KMS-11 (cell line): ENCODE measurements at regions not wholly inside any gene's neighbourhood (a gene's known extent, or its start where the extent isn't known, plus 50 kb on each side); places are given as distances from the start of the nearest gene placed in this dataset.

Experiments
- H2AFZ ChIP-seq: fragments of 200-600 bp; sonication (generic); 2 replicates; pipeline ENCODE4 v1.6.1; 2016; ENCODE audit warnings: antibody characterized with exemption, mixed run types, low read depth
- H3K27ac ChIP-seq: fragments of 200-600 bp; sonication (generic); 2 replicates; pipeline ENCODE4 v1.6.1; 2016; ENCODE audit warnings: mild to moderate bottlenecking, mixed run types
- H3K27me3 ChIP-seq: fragments of 200-600 bp; sonication (generic); 2 replicates; pipeline ENCODE4 v1.6.1; 2017; ENCODE audit warnings: mild to moderate bottlenecking, low read depth, mixed run types, moderate library complexity; ENCODE audit not compliant: insufficient read depth
- H3K36me3 ChIP-seq: fragments of 200-600 bp; sonication (generic); 2 replicates; pipeline ENCODE4 v1.6.1; 2017; ENCODE audit warnings: mild to moderate bottlenecking, mixed run types; ENCODE audit not compliant: insufficient read depth
- H3K4me1 ChIP-seq: fragments of 200-600 bp; sonication (generic); 2 replicates; pipeline ENCODE4 v1.6.1; 2016; ENCODE audit warnings: mild to moderate bottlenecking, low read depth, mixed run types; ENCODE audit not compliant: poor library complexity, severe bottlenecking
- H3K4me2 ChIP-seq: fragments of 200-600 bp; sonication (generic); 2 replicates; pipeline ENCODE4 v1.7.0; 2016; ENCODE audit warnings: mild to moderate bottlenecking, mixed run types
- H3K4me3 ChIP-seq: fragments of 200-600 bp; sonication (generic); IDR thresholded peaks from 2 replicates; pipeline ENCODE4 v1.6.1; 2017; ENCODE audit warnings: low read depth, low read length, mixed read lengths; ENCODE audit not compliant: insufficient read depth
- H3K79me2 ChIP-seq: fragments of 200-600 bp; sonication (generic); 2 replicates; pipeline ENCODE4 v1.6.1; 2016; ENCODE audit warnings: low read depth, mixed run types; ENCODE audit not compliant: insufficient read depth
- H3K9ac ChIP-seq: fragments of 200-600 bp; sonication (generic); 2 replicates; pipeline ENCODE4 v1.6.1; 2016; ENCODE audit warnings: mild to moderate bottlenecking, mixed run types
- H4K20me1 ChIP-seq: fragments of 200-600 bp; sonication (generic); 2 replicates; pipeline ENCODE4 v1.6.1; 2016; ENCODE audit warnings: mild to moderate bottlenecking, mixed run types; ENCODE audit not compliant: insufficient read depth
- CTCF ChIP-seq: fragments of 200-600 bp; sonication (generic); conservative IDR thresholded peaks from 2 replicates; pipeline ENCODE4 v1.6.1; 2017; ENCODE audit warnings: low read depth, mild to moderate bottlenecking, antibody characterized with exemption, low read length, moderate library complexity, mixed read lengths

- H3K36me3 ChIP-seq, result no peaks in the 10 kb centered on the region
- no peak overlapping the region for H3K9ac ChIP-seq
- no peaks in the 10 kb centered on the region for H3K27me3 ChIP-seq
- H3K4me3 ChIP-seq, result no peak overlapping the region
- no peaks in the 10 kb centered on the region for H3K79me2 ChIP-seq
- H3K27ac ChIP-seq, result no peak overlapping the region
- H3K4me2 ChIP-seq, result no peak overlapping the region
- no peak for TF ChIP-seq CTCF
- H2AFZ ChIP-seq, result no peak overlapping the region
- no peaks in the 10 kb centered on the region for H4K20me1 ChIP-seq
- no peaks in the 10 kb centered on the region for H3K4me1 ChIP-seq
Measured at GRCh38 chr6:22146678-22146930, 150.2 kb downstream of the PRL start.

GRCh38 chr6:22146931-22147701 is 149.7 kb downstream of the PRL start:
- Histone ChIP-seq H3K4me3 (no peak overlapping the region), H2AFZ (no peak overlapping the region), H3K36me3 (no peaks in the 10 kb centered on the region), H3K79me2 (no peaks in the 10 kb centered on the region), H4K20me1 (no peaks in the 10 kb centered on the region), H3K27me3 (no peaks in the 10 kb centered on the region), H3K27ac (no peak overlapping the region), H3K4me2 (no peak overlapping the region), H3K9ac (no peak overlapping the region), H3K4me1 (no peaks in the 10 kb centered on the region)
- no peak for TF ChIP-seq CTCF

DNA sequence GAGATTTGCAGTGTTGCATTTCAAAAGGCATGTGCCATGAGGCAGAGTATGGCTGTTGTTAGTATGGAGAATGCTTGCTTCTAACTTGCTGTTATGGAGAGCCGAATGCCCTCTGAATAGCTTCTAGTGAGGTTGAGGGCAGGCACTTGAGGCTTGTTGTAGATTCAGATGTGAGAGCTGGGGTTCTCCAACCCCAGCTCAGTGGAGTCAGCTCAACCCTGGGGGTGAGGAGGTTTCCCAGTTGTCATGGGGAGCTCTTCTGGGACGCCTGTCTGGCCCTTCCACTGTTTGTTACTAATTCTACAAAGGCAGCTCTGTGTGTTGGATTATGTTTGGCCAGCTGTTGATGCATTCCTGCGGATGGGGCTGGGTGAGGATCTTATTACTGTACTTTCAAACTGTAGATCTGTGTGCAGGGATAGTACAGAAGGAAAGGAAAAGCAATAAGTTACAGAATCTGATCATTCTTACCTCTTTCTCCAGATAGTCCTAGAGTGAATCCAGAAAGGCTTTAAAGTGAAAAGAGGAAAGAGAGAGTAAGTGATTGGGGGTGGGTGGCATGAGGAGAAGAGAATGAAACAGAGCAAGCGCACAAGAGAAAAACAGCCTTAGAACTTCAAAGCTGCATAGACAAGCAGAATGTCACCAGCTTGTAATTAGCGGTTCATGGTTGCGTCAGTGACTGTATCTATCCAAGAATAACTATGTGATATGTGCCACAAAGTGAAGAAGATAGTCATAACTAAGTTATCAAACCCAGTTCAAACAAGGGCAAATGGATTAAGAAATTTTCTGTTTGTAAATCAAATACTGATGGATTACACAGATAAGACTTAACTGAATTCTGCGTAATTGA is 148.7 kb downstream of the PRL start:
- H3K36me3 ChIP-seq, result no peaks in the 10 kb centered on the region
- H2AFZ ChIP-seq, result no peak overlapping the region
- H3K4me2 ChIP-seq, result no peak overlapping the region
- H3K27me3 ChIP-seq, result no peaks in the 10 kb centered on the region
- H3K9ac ChIP-seq, result no peak overlapping the region
- H3K79me2 ChIP-seq, result no peaks in the 10 kb centered on the region
- TF ChIP-seq CTCF, result no peak
- H3K4me1 ChIP-seq, result no peaks in the 10 kb centered on the region
- no peak overlapping the region for H3K4me3 ChIP-seq
- H4K20me1 ChIP-seq, result no peaks in the 10 kb centered on the region
- no peak overlapping the region for H3K27ac ChIP-seq

GRCh38 chr6:22149096-22149495 is 147.7 kb downstream of the PRL start:
- Histone ChIP-seq H3K79me2 (no peaks in the 10 kb centered on the region), H2AFZ (no peak overlapping the region), H4K20me1 (no peaks in the 10 kb centered on the region), H3K27me3 (no peaks in the 10 kb centered on the region), H3K4me1 (no peaks in the 10 kb centered on the region), H3K36me3 (no peaks in the 10 kb centered on the region), H3K9ac (no peak overlapping the region), H3K4me2 (no peak overlapping the region), H3K27ac (no peak overlapping the region), H3K4me3 (no peak overlapping the region)
- no peak for TF ChIP-seq CTCF
